GM23338 (cell line): ENCODE measurements at regions not wholly inside any gene's neighbourhood (a gene's known extent, or its start where the extent isn't known, plus 50 kb on each side); places are given as distances from the start of the nearest gene placed in this dataset.

Experiments used
- EZH2 ChIP-seq: fragments of 200-600 bp; sonication (generic); IDR thresholded peaks from one replicate; pipeline ENCODE4 v1.8.0; 2017; ENCODE audit warnings: antibody characterized with exemption, mild to moderate bottlenecking, low read depth; ENCODE audit not compliant: unreplicated experiment
- JUNB ChIP-seq: IDR thresholded peaks from one replicate; pipeline ENCODE4 v1.6.1; 2016; ENCODE audit warnings: antibody characterized with exemption; ENCODE audit not compliant: unreplicated experiment
- POLR2AphosphoS5 ChIP-seq: IDR thresholded peaks from 2 replicates; pipeline ENCODE4 v1.6.1; 2016; ENCODE audit warnings: antibody characterized with exemption, low read depth
- STAT1 ChIP-seq: IDR thresholded peaks from one replicate; pipeline ENCODE4 v1.6.1; 2016; ENCODE audit warnings: antibody characterized with exemption; ENCODE audit not compliant: unreplicated experiment
- TF ChIP-seq, protein P1 (sequence below), 2 experiments: fragments of 200-600 bp in 1 of 2; sonication (generic) in 1 of 2; conservative IDR thresholded peaks; 2 replicates each; pipeline versions ENCODE4 v1.5.1 to v1.6.1; 2016 to 2017; ENCODE audit warnings: antibody characterized with exemption in 2 of 2, low read depth in 2 of 2, mild to moderate bottlenecking in 2 of 2, moderate library complexity in 1 of 2

DNA sequence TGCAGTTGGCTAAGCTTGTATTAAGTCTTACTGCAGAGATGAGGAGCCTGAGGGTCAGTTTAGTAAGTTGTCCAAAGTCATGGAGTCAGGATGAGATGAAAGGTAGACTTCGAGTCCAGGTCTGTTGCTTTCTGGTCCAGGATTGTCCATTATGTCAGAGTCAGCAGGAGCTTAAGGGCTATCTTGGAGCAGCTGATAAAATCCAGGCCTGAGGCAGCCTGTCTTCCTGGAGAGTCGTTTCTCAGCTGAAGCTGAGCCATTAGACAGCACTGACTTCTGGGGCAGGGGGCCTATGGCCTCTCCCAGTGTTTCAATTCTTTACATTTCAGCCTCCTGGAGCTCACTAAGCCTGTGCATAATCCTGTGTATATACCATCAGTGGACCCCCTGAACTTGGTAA is 219.5 kb upstream of the GAP43 start:
- TF ChIP-seq, protein P1, sequence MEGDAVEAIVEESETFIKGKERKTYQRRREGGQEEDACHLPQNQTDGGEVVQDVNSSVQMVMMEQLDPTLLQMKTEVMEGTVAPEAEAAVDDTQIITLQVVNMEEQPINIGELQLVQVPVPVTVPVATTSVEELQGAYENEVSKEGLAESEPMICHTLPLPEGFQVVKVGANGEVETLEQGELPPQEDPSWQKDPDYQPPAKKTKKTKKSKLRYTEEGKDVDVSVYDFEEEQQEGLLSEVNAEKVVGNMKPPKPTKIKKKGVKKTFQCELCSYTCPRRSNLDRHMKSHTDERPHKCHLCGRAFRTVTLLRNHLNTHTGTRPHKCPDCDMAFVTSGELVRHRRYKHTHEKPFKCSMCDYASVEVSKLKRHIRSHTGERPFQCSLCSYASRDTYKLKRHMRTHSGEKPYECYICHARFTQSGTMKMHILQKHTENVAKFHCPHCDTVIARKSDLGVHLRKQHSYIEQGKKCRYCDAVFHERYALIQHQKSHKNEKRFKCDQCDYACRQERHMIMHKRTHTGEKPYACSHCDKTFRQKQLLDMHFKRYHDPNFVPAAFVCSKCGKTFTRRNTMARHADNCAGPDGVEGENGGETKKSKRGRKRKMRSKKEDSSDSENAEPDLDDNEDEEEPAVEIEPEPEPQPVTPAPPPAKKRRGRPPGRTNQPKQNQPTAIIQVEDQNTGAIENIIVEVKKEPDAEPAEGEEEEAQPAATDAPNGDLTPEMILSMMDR (conservative IDR thresholded peaks at IDR 0.05; ENCODE audit: low read depth in 2 of 2), result no peak
- TF ChIP-seq JUNB (no peak), POLR2AphosphoS5 (no peak), EZH2 (no peak), STAT1 (no peak)
